Endothelial cell of hepatic sinusoid (primary cell): ENCODE measurements at regions not wholly inside any gene's neighbourhood (a gene's known extent, or its start where the extent isn't known, plus 50 kb on each side); places are given as distances from the start of the nearest gene placed in this dataset.

Source experiments
- in situ Hi-C: cut with HindIII; loops from 2 replicates; pipeline ENCODE4 v1.10.0; 2017; ENCODE audit warnings: low sequenced_read_pairs

GRCh38 chr2:41434991-41435390, 612.8 kb upstream of the PKDCC start:
- in situ Hi-C loops, result no loop called here

DNA sequence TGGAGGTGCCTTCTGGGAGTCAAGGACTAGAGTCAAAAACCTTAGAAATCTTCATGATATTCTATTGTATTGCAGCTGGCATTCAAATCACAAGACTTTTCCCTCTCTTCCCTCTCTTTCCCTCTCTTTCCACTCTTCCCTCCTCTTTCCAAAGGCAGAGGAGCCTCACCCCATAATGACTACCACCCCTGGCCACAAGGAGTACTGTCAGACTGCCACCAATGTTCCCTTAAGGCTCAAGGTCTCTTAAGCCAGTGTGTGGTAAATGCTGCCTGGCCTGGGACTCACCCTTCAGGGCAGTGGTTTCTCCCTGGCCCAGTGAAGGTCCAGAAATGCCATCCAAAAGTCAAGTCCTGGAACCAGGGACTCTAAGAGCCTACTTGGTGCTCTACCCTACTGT, 605.9 kb upstream of the PKDCC start:
- in situ Hi-C loops, result no loop called here

DNA sequence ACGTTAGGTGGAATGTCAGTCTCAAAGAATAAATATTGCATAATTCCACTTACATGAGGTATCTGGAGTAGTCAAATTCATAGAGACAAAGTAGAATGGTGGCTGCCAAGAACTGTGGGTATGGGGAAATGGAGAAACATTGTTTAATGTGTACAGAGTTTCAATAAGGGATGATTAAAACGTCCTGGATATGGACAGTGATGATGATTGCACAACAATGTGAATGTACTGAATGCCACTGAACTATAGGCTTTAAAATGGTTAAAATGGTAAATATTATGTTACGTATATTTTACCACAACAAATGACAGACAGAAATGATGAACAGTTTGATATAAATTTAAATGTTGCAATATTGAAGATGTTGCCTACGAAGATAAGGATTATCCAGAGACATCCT, 602.0 kb upstream of the PKDCC start:
- in situ Hi-C loops, result no loop called here

- in situ Hi-C loops, result no loop called here
These were observed 601.6 kb upstream of the PKDCC start for GRCh38 chr2:41446266-41446665.

DNA sequence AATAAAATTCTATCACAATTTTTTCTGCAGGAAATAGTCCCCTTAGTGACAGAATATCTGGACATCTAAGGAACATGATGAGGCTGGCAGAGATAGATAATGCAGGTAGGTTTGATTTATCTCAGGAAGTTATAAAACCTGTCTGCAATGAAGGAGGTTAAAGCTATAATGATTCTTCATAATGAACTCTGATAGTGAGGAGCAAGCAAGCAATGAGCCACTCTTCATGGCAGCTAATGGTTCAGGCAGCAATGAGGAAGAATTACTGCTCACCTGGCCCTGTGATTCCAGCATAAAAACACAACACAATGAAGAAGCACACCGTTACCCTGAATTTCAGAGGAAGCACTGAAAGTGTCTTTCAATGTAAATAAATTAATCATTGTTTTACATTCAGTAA, 599.6 kb upstream of the PKDCC start:
- in situ Hi-C loops, result no loop called here

GRCh38 chr2:41457026-41457425, 590.8 kb upstream of the PKDCC start:
- in situ Hi-C loops, result no loop called here

DNA sequence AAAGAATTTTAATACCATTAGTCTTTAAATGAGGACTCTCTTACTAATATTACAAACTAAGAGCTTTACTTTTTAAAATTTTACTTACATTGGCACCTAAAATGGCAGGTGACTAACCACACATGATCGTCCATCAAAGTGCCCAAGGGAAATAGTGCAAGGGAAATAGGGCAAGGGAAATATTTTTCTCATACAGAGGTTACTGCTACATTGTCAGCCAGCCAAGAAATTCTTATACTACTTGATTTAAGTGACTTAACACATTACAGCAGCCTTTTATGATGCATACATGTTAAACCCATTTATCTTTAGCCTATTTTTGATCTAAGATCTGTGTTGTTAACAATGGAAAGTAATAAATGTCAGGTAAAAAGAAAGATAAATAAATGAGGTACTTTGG, 587.2 kb upstream of the PKDCC start:
- in situ Hi-C loops, result no loop called here

DNA sequence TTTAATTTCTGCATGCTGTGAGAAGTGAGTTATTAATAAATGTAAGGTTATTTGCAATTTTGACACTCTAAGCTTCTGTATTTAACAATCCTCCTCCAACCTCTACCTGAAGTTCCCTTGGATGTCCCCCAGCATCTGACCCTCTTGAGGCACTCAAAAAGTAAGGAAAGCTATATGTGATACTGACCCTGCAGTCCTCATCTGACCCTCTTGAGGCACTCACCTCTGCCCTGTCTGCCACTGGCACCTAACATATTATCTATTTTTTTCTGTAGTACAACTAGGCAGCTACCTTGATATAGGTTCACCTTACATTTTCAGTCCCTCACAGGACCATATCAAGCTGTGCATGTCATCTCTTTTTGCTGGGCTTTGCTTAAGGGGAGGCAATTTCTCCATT, 583.4 kb upstream of the PKDCC start:
- in situ Hi-C loops, result no loop called here

DNA sequence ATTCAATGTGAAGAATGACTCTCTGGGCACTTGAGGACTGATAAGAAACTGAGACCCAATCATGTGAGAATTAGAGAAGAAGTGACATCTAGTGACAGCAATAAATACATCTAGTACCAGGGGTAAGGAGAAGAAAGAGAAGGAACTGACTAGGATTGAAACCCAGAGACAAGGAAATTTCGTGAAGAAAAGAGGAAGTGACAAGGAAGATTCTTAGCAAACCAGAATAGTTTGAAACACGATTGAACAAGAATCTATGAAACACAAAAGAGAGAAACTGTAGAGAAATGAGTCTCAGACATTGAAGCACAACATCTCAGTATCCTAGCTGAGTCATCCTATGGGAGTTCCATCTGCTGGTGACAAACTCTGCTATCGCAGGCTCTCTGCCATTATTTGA, 571.9 kb upstream of the PKDCC start:
- in situ Hi-C loops, result no loop called here

GRCh38 chr2:41482659-41483058, 565.2 kb upstream of the PKDCC start:
- in situ Hi-C loops, result no loop called here

GRCh38 chr2:41483226-41483625, 564.6 kb upstream of the PKDCC start:
- in situ Hi-C loops, result no loop called here

DNA sequence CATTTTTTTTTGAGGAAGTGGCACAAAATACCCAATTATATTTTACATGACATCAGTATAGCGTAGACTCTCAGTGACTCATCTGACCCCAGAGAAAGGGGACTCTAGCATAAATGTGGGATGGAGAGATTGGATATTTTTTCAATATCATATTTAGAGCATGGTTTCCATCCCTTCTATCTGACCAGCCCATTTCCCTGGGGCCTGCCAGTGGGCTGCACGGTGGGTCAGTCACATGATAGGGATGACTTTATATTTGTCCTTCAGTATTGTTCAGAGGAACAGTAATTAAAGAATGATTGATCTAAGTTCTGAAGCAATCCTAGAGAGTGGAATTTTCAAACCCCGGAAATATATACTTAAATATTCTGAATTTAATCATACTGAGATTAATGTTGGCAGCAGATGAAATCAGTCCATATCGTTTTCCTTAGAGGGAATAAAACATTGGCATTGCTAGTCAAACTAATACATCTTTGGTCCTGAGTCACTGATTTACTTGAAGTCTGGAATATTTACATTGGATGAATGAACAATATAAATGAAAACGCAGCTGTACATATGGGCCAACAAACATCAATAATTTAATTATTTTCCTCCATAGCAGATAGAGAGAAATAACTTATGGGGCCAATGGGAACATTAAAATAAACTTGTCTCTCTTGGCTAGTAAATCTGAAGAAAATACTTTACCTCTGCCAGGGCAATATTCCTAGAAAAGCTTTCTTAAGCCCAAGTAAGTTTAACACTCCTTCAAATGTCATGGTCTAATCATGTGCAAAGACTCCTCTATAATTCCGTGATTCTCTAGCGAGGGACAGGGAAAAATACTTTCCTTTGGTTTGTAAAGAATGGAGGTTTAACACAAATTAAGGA, 563.6 kb upstream of the PKDCC start:
- in situ Hi-C loops, result no loop called here

DNA sequence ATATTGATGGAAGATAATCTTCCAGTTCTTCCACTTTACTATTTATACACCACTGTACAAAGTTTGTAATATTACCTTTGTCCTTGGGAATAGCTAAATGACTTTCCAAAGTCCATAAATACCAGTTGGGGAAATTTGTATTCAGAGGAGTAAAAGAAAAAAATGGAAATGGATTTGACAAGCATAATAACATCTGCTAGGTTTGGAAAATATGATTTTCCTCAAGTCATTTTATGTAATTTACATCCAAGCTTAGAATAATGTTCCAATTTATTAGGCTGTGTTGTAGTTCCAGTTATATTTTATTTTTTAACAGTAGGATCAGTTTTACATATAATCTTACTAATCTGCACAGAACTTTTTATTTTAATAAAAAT, 563.0 kb upstream of the PKDCC start:
- in situ Hi-C loops, result no loop called here

DNA sequence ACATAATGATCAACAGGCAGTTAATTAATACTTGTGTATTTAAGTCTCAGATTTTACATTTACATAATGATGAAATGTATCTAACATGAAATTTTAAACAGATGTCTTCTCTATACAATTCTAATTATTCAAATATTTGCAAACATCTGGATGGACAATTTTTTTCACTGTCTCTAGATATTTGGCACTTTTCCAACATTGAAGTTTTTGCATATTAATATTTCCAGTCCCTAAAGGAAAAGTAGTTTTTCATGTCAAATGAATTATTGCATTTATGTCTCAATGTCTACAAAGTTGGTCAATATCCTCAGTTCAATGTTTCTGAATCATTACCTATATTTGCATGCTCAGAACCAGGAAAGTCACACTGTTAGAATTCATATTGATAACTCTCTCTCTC, 560.9 kb upstream of the PKDCC start:
- in situ Hi-C loops, result no loop called here

- in situ Hi-C loops, result no loop called here
These were observed 558.9 kb upstream of the PKDCC start for GRCh38 chr2:41488888-41489287.

DNA sequence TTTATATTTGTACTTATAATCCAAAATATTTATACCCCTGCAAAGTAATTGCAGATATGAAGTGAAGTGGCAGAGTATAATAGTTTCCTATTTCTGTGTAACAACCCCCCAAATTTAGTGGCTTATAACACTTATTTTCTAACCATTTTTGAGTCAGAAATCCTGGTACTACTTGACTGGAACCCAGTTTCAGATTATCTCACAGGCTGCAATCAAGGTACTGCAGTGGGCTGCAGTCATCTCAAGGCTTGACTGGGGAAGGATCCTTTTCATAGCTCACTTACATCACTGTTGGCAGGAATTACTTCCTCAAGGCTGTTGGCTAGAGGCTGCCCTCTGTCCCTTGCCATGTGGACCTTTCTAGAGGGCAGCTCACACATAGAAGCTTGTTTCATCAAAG, 558.2 kb upstream of the PKDCC start:
- in situ Hi-C loops, result no loop called here

- in situ Hi-C loops, result no loop called here
These were observed 552.8 kb upstream of the PKDCC start for GRCh38 chr2:41495050-41495449.

DNA sequence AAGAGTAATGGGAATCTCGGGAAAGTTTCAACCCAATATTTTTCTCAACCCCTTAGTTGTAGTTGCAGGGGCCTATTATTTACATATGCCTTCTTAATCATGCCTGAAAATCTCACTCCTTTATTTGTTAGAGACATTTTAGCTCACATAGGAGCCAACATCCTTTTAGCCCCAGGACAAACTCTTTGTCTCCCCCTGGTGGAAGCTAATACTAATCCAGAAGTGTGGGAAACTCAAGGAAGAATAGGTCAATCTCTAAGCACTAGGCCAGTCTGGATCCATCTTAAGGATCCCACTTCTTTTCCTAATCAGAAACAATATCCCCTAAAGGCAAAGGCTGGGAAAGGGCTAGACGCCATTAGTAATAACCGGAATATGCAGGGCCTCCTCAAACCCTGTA, 550.9 kb upstream of the PKDCC start:
- in situ Hi-C loops, result no loop called here

GRCh38 chr2:41498781-41499180, 549.0 kb upstream of the PKDCC start:
- in situ Hi-C loops, result no loop called here

DNA sequence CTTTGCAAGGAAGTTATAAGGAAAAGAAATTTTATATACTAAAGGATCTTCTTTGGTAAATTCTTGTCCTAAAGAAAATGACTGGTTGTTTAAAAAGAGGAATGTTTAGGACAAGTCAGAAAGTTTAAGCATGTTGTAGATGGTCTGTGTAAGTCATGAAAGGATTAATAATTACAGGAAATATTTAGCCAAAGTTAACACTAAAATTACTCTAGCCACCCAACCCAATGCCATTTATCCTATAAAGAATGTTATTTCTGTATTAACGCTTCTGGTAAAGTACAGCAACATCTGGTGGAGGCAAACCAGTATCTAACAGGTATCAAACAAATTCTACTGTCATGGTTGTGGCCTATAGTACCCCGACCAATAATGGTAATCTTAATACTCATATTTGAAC, 546.9 kb upstream of the PKDCC start:
- in situ Hi-C loops, result no loop called here

- in situ Hi-C loops, result no loop called here
These were observed 545.1 kb upstream of the PKDCC start for GRCh38 chr2:41502752-41503151.

DNA sequence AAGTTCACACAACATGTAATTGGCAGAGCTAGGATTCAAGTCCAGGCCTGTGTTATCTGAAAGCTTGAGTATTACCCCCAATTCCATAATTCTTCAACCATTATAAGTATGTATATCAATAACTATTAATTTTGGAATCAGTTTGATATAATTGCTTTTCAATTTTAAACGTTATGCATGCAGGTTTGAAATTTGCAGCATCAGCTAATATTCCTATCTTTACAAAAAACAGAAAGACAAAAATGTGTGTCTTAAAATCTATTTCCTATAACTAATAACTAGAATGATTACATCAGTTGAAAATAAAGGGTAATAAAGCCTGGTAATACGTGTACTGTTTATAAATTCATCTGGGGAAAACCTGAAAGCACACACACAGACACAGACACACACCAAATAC, 543.3 kb upstream of the PKDCC start:
- in situ Hi-C loops, result no loop called here

DNA sequence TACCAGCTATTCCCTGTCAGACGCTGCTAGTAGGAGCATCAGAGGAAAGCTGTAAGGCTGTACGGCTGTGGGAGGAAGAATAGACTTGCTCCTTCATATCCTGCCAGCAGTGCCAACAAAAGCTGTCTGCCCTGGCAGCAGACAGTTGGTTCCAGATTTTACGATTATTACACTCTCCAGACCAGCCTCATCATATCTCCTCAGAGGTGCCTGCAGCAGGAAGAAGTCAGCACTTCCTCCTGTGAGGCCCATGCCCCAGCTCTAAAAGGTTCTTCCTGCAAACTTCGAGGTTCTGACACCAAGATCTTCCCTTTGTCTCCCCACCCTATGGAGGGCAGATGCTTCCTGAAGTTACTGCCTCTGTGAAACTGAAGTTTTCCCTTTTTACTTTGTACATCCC, 537.7 kb upstream of the PKDCC start:
- in situ Hi-C loops, result no loop called here
